ENCODE measurements at regions not wholly inside any gene's neighbourhood (a gene's known extent, or its start where the extent isn't known, plus 50 kb on each side); places are given as distances from the start of the nearest gene placed in this dataset.

DNA sequence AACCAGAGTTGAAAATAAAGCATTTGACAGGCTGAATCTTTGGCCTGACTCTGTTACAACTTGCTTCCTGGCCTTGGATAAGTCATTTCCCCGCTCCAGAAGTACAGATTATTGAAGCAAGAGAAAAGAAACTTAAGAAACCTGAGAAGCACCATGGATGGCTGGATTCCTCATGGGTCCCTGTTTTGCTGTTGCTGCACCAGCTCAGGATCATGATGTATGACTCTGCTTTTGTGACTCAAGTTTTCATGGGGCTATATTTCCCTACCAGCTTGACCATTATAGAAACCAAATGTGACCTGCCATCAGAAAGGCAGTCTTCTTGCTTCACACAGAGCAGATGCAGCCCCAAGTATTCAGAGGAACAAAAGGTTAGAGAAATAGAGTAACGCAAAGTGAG lies 921.8 kb downstream of the BCL11B start:
- BruUV-seq (replicated peaks), result no TSS peak
- H3K27ac ChIP-seq (ENCODE audit: insufficient read depth, low read length), result no peak overlapping the region
- H4K91ac ChIP-seq (ENCODE audit: insufficient read depth, low read depth, low read length), result no peak overlapping the region
- no peak overlapping the region for H2AK9ac ChIP-seq (replicated peaks; ENCODE audit: low read depth, low read length, poor library complexity)
- H3K79me1 ChIP-seq (ENCODE audit: low read depth in 1 of 2, low read length in 2 of 2), result no peaks in the 10 kb centered on the region
- no peak overlapping the region for H3K23ac ChIP-seq (ENCODE audit: low read depth, low read length)
- ATAC-seq (ENCODE audit: low read depth), result no peak
- H2AFZ ChIP-seq (replicated peaks; ENCODE audit: low read length, poor library complexity), result no peak overlapping the region
- H3K4me1 ChIP-seq (ENCODE audit: control insufficient read depth, insufficient read depth, low read length), result no peaks in the 10 kb centered on the region
- H3K27me3 ChIP-seq (ENCODE audit: control insufficient read depth, insufficient read depth, low read length), result no peaks in the 10 kb centered on the region
- intact Hi-C loops (cut with micrococcal nuclease) (no loop called here), in situ Hi-C loops (cut with MboI; ENCODE audit: low sequenced_read_pairs) (no loop called here), dilution Hi-C loops (cut with HindIII; ENCODE audit: low sequenced_read_pairs, unreplicated experiment) (no loop called here)
- H4K20me1 ChIP-seq (ENCODE audit: insufficient read depth, low read length), result no peaks in the 10 kb centered on the region
- H2BK15ac ChIP-seq (ENCODE audit: low read depth, low read length), result no peak overlapping the region
- H3K9ac ChIP-seq (ENCODE audit: low read depth, low read length), result no peak overlapping the region
- no peak overlapping the region for H4K8ac ChIP-seq (ENCODE audit: low read depth in 2 of 2, low read length in 2 of 2)
- 0% methylated on average over 1 of the region's 2 CpGs; no CpG with 5 or more reads in 1 of the 2 experiments for WGBS, 2 experiments (ENCODE audit: extremely low coverage in 2 of 2, insufficient read length in 1 of 2)
- no peak overlapping the region for H4K5ac ChIP-seq (ENCODE audit: low read depth, low read length)
- H3K36me3 ChIP-seq (ENCODE audit: control insufficient read depth, insufficient read depth, low read length), result no peaks in the 10 kb centered on the region
- no peak overlapping the region for H2AK5ac ChIP-seq (ENCODE audit: low read depth, low read length)
- peaks cover 24% of the 10 kb centered on the region for H3K9me3 ChIP-seq (ENCODE audit: control insufficient read depth, insufficient read depth, low read length)
- POLR2A ChIA-PET (ENCODE audit: unreplicated experiment), result no interaction called here
- no peak overlapping the region for H3K4me3 ChIP-seq (ENCODE audit: insufficient read depth, low read depth, low read length)
- H2BK5ac ChIP-seq (ENCODE audit: low read depth, low read length, poor library complexity, severe bottlenecking), result no peak overlapping the region
- CTCF ChIA-PET, result no interaction called here
- TF ChIP-seq, protein P1, sequence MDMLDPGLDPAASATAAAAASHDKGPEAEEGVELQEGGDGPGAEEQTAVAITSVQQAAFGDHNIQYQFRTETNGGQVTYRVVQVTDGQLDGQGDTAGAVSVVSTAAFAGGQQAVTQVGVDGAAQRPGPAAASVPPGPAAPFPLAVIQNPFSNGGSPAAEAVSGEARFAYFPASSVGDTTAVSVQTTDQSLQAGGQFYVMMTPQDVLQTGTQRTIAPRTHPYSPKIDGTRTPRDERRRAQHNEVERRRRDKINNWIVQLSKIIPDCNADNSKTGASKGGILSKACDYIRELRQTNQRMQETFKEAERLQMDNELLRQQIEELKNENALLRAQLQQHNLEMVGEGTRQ (IDR thresholded peaks at IDR 0.05; ENCODE audit: low read depth, low read length), result no peak
- TF ChIP-seq MAZ (IDR thresholded peaks at IDR 0.05; ENCODE audit: borderline replicate concordance, low read depth, low read length) (no peak), RAD21 (IDR thresholded peaks at IDR 0.05; ENCODE audit: low read length) (no peak), RCOR1 (IDR thresholded peaks at IDR 0.05; ENCODE audit: insufficient replicate concordance, low read length) (no peak), SMC3 (IDR thresholded peaks at IDR 0.05; ENCODE audit: low read depth, low read length) (no peak), MAFK (IDR thresholded peaks at IDR 0.05; ENCODE audit: low read depth, low read length) (no peak), BHLHE40 (IDR thresholded peaks at IDR 0.05; ENCODE audit: low read depth, low read length) (no peak)
- H3K4me2 ChIP-seq (ENCODE audit: low read depth, low read length), result no peak overlapping the region
- H3K56ac ChIP-seq (ENCODE audit: extremely low read depth, insufficient read depth, low read length), result no peak overlapping the region
- no peak overlapping the region for H3K14ac ChIP-seq (replicated peaks; ENCODE audit: low read depth, low read length)
- DNase-seq, result no peak
- H3K4ac ChIP-seq (ENCODE audit: low read depth, low read length), result no peak overlapping the region
- H2BK120ac ChIP-seq (ENCODE audit: low read depth, low read length), result no peak overlapping the region
- H2BK20ac ChIP-seq (ENCODE audit: low read depth, low read length), result no peak overlapping the region
- no peak overlapping the region for H3K18ac ChIP-seq (ENCODE audit: low read depth, low read length)
- no peaks in the 10 kb centered on the region for H3K9me1 ChIP-seq (ENCODE audit: insufficient read depth, low read length)

Data from IMR-90 (cell line).